NCI-H524 (cell line): ENCODE measurements at regions not wholly inside any gene's neighbourhood (a gene's known extent, or its start where the extent isn't known, plus 50 kb on each side); places are given as distances from the start of the nearest gene placed in this dataset.
"Not testable (repeated sequence)": the region's sequence is repeated elsewhere in the genome, so short reads cannot be mapped to it uniquely, and the experiment has no call there.

Experiments
- DNase-seq, 2 experiments: peaks; one replicate each; lab custom pipeline; 2025; lab: John Stamatoyannopoulos, UW

GRCh38 chr2:156778916-156779315, 342.7 kb downstream of the GPD2 start:
- no peak for DNase-seq

GRCh38 chr2:156779416-156780120, 343.4 kb downstream of the GPD2 start:
- DNase-seq, result no peak

GRCh38 chr2:156781677-156782076, 345.5 kb downstream of the GPD2 start:
- DNase-seq, result not testable (repeated sequence)

- peak; percentile 86 to 96 for DNase-seq
These were observed 348.0 kb downstream of the GPD2 start for GRCh38 chr2:156784020-156784701.

- DNase-seq, result no peak
These were observed 351.3 kb downstream of the GPD2 start for GRCh38 chr2:156787517-156787916.

- no peak for DNase-seq
These were observed 354.3 kb downstream of the GPD2 start for GRCh38 chr2:156790343-156791037.

GRCh38 chr2:156792242-156792840, 356.2 kb downstream of the GPD2 start:
- DNase-seq, result no peak

GRCh38 chr2:156797832-156798231, 361.7 kb downstream of the GPD2 start:
- DNase-seq, result peak; percentile 72 to 90

- DNase-seq, result no peak
These were observed 364.0 kb downstream of the GPD2 start for GRCh38 chr2:156800065-156800653.

GRCh38 chr2:156800781-156801361, 364.7 kb downstream of the GPD2 start:
- peak in 1 of 2 experiments; percentile 44 for DNase-seq

- peak; percentile 30 to 74 for DNase-seq
These were observed 367.1 kb downstream of the GPD2 start for GRCh38 chr2:156803243-156803642.

GRCh38 chr2:156803967-156804366, 367.8 kb downstream of the GPD2 start:
- DNase-seq, result no peak

- no peak for DNase-seq
These were observed 373.9 kb downstream of the GPD2 start for GRCh38 chr2:156810094-156810493.

GRCh38 chr2:156812496-156812895, 376.3 kb downstream of the GPD2 start:
- no peak for DNase-seq

- DNase-seq, result no peak
These were observed 381.3 kb downstream of the GPD2 start for GRCh38 chr2:156817430-156817829.

GRCh38 chr2:156818221-156818620, 382.0 kb downstream of the GPD2 start:
- no peak for DNase-seq

- peak in 1 of 2 experiments; percentile 5 for DNase-seq
These were observed 382.8 kb downstream of the GPD2 start for GRCh38 chr2:156818944-156819343.

- DNase-seq, result no peak
These were observed 390.3 kb downstream of the GPD2 start for GRCh38 chr2:156826341-156826933.

GRCh38 chr2:156834431-156834830, 398.3 kb downstream of the GPD2 start:
- DNase-seq, result no peak

- peak in 1 of 2 experiments; percentile 23 for DNase-seq
These were observed 401.6 kb downstream of the GPD2 start for GRCh38 chr2:156837635-156838370.

- no peak for DNase-seq
These were observed 405.1 kb downstream of the GPD2 start for GRCh38 chr2:156841321-156841720.
